Stimulated activated naive CD8-positive, alpha-beta T cell treated with anti-CD3 and anti-CD28 coated beads, Interleukin-15, amount 100 ng/mL, for 72 hours (primary cell): ENCODE measurements at regions not wholly inside any gene's neighbourhood (a gene's known extent, or its start where the extent isn't known, plus 50 kb on each side); places are given as distances from the start of the nearest gene placed in this dataset.

Experiments used
- ATAC-seq: fragments of 150-1000 bp; cut with Tn5 transposase; 2 replicates; pipeline ENCODE4 v1.10.0; 2021; ENCODE audit warnings: mild to moderate bottlenecking, moderate library complexity
- DNase-seq, 2 donors: peaks; one replicate each; pipeline ENCODE4 v3.0.0; 2021 to 2022
- H3K27ac Mint-ChIP-seq, 2 donors: one replicate each; pipeline ENCODE4 v1.8.0; 2022; ENCODE audit warnings: mild to moderate bottlenecking in 2 of 2, mixed read lengths in 2 of 2, moderate library complexity in 2 of 2
- H3K27me3 Mint-ChIP-seq: one replicate; pipeline ENCODE4 v1.8.0; 2022; ENCODE audit warnings: mixed read lengths
- H3K4me1 Mint-ChIP-seq: one replicate; pipeline ENCODE4 v1.8.0; 2022; ENCODE audit warnings: mild to moderate bottlenecking, mixed read lengths
- H3K4me3 Mint-ChIP-seq, 2 donors: one replicate each; pipeline ENCODE4 v1.8.0; 2022; ENCODE audit warnings: mild to moderate bottlenecking in 2 of 2, mixed read lengths in 2 of 2, moderate library complexity in 1 of 2
- H3K9me3 Mint-ChIP-seq, 2 donors: one replicate each; pipeline ENCODE4 v1.8.0; 2022; ENCODE audit warnings: mixed read lengths in 2 of 2

DNA sequence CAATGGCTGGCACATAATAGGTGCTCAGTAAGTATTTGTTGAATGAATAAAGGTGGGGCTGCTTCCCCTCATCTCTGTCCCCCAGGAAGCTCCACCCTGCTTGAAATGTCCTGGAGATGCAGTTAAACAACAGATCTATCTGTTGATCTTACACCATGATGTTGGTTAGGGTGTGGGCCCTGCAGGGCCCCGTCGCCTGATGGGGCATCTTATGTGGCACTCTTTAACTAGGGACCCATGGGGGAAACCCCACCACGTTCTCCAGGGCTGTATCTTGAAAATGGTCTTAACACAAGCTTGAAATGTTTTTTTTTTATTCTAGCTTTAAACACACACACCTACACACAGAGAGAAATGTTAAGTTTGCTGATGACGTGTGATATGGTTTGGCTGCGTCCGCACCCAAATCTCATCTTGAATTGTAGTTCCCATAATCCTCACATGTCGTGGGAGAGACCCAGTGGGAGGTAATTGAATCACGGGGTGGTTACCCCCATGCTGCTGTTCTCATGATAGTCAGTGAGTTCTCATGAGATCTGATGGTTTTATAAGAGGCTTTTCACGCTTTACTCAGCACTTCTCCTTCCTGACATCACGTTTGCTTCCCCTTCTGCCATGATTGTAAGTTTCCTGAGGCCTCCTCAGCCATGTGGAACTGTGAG lies 741.7 kb downstream of the VRK1 start:
- Mint-ChIP-seq H3K4me1 (peaks cover 10% of the 10 kb centered on the region), H3K4me3 (no peak overlapping the region), H3K27ac (peak overlapping the region in 1 of 2 donors; percentile 20), H3K9me3 (peaks cover 0 to 1% of the 10 kb centered on the region in 2 donors), H3K27me3 (no peaks in the 10 kb centered on the region)
- DNase-seq (no peak), ATAC-seq (no peak)

GRCh38 chr14:97539411-97539795 lies 742.2 kb downstream of the VRK1 start:
- no peak overlapping the region for H3K27ac Mint-ChIP-seq
- no peaks in the 10 kb centered on the region for H3K9me3 Mint-ChIP-seq
- DNase-seq, result no peak
- no peaks in the 10 kb centered on the region for H3K27me3 Mint-ChIP-seq
- peaks cover 14% of the 10 kb centered on the region for H3K4me1 Mint-ChIP-seq
- no peak for ATAC-seq
- no peak overlapping the region for H3K4me3 Mint-ChIP-seq

GRCh38 chr14:97539884-97540283 lies 742.7 kb downstream of the VRK1 start:
- H3K9me3 Mint-ChIP-seq, result no peaks in the 10 kb centered on the region
- H3K27ac Mint-ChIP-seq, result no peak overlapping the region
- H3K27me3 Mint-ChIP-seq, result no peaks in the 10 kb centered on the region
- ATAC-seq, result no peak
- peaks cover 14% of the 10 kb centered on the region for H3K4me1 Mint-ChIP-seq
- H3K4me3 Mint-ChIP-seq, result no peak overlapping the region
- DNase-seq, result no peak

DNA sequence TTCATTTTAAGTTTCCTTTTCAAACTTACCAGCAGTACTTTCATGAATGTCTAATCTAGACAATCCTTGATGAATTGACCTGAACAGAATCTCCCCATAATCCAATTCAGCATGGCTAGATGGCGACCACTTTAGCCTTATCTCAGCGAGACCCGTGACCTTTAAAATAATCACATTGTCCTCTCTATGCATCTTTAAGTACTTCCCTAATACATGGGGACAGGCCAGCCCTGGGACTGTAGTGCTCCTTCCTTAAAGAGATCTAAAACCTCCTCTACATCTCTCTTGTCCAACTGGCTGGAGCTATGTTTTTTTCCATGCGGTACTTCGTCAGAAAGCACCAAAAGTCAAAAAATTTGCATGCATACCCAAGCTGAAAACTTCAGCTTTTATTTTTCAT lies 746.0 kb downstream of the VRK1 start:
- no peak overlapping the region for H3K4me3 Mint-ChIP-seq
- no peak for DNase-seq
- H3K9me3 Mint-ChIP-seq, result no peaks in the 10 kb centered on the region
- H3K4me1 Mint-ChIP-seq, result peaks cover 14% of the 10 kb centered on the region
- H3K27ac Mint-ChIP-seq, result no peak overlapping the region
- H3K27me3 Mint-ChIP-seq, result no peaks in the 10 kb centered on the region
- ATAC-seq, result no peak

DNA sequence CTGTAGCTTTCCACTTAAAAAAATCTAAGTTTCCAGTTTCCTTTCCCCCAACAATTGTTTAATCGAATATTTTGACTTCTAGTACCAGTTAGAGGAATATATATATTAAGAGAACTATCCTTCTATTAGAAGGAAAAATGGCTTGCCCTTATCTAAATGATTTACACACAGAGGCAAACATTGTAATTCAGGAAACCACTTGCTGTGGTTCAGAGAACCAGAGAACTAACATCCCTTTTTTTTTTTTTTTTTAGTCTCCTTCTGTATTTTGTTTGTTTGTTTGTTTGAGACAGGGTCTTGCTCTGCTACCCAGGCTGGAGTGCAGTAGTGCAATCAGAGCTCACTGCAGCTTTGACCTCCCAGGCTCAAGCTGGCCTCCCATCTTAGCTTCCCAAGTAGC lies 746.6 kb downstream of the VRK1 start:
- no peaks in the 10 kb centered on the region for H3K9me3 Mint-ChIP-seq
- H3K27ac Mint-ChIP-seq, result peak overlapping the region in 1 of 2 donors; percentile 46
- DNase-seq (no peak), ATAC-seq (no peak)
- H3K27me3 Mint-ChIP-seq, result no peaks in the 10 kb centered on the region
- H3K4me1 Mint-ChIP-seq, result peaks cover 14% of the 10 kb centered on the region
- no peak overlapping the region for H3K4me3 Mint-ChIP-seq

DNA sequence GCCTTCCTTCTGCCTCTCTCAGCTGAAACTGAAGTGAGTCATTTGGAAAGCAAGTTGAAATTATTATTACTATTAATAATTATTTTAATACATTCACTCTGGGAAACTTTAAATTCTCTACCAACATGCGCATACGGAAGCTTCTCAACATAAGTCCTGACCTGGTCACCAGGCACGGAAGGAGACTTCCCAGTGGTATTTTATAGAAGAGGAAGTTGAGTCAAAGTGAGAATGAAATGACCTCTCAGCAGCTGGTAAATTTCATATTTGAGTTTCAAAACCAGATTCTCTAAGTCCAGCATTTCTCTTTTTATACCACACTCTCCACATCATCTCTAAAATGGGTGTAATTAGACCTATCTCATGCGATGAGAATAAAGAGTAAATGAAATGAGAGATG lies 747.4 kb downstream of the VRK1 start:
- no peak for ATAC-seq
- no peak overlapping the region for H3K4me3 Mint-ChIP-seq
- DNase-seq, result no peak
- H3K9me3 Mint-ChIP-seq, result no peaks in the 10 kb centered on the region
- H3K27ac Mint-ChIP-seq, result no peak overlapping the region
- H3K4me1 Mint-ChIP-seq, result peaks cover 14% of the 10 kb centered on the region
- no peaks in the 10 kb centered on the region for H3K27me3 Mint-ChIP-seq

- peaks cover 14% of the 10 kb centered on the region for H3K4me1 Mint-ChIP-seq
- DNase-seq (no peak), ATAC-seq (no peak)
- H3K4me3 Mint-ChIP-seq, result no peak overlapping the region
- no peaks in the 10 kb centered on the region for H3K9me3 Mint-ChIP-seq
- H3K27me3 Mint-ChIP-seq, result no peaks in the 10 kb centered on the region
- H3K27ac Mint-ChIP-seq, result no peak overlapping the region
These were observed 749.5 kb downstream of the VRK1 start for GRCh38 chr14:97546491-97547230.

GRCh38 chr14:97550463-97550862 lies 753.3 kb downstream of the VRK1 start:
- no peak for DNase-seq
- Mint-ChIP-seq H3K4me1 (no peaks in the 10 kb centered on the region), H3K9me3 (no peaks in the 10 kb centered on the region), H3K27me3 (no peaks in the 10 kb centered on the region), H3K27ac (no peak overlapping the region), H3K4me3 (no peak overlapping the region)
- no peak for ATAC-seq

- H3K4me3 Mint-ChIP-seq, result no peak overlapping the region
- H3K4me1 Mint-ChIP-seq, result no peaks in the 10 kb centered on the region
- H3K27me3 Mint-ChIP-seq, result no peaks in the 10 kb centered on the region
- H3K27ac Mint-ChIP-seq, result peak overlapping the region in 1 of 2 donors; percentile 13
- DNase-seq (no peak), ATAC-seq (no peak)
- H3K9me3 Mint-ChIP-seq, result peaks cover 9 to 10% of the 10 kb centered on the region in 2 donors
These were observed 757.4 kb downstream of the VRK1 start for GRCh38 chr14:97554597-97554996.

GRCh38 chr14:97564334-97564733 lies 767.2 kb downstream of the VRK1 start:
- peaks cover 18 to 21% of the 10 kb centered on the region in 2 donors for H3K9me3 Mint-ChIP-seq
- no peak overlapping the region for H3K4me3 Mint-ChIP-seq

DNA sequence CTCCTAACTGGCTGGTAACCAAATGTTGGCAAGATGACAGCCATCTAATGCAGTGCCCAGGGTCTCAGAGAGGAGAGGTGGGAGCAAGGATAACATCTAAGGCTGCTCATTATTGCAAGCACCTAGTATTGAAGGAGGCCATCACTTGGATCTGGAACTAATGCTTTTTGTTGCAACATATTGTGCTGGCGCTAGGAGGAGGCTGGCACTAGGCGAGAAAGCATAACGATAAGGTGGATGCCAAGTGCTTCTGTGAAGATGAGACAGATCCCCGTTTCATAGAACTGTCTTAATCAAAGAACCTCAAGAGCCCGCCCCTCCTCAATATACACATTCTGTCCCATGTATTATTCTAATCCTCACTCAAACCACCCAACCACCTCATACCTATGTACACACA lies 774.0 kb downstream of the VRK1 start:
- no peaks in the 10 kb centered on the region for H3K27me3 Mint-ChIP-seq
- H3K27ac Mint-ChIP-seq, result no peak overlapping the region
- peaks cover 11 to 13% of the 10 kb centered on the region in 2 donors for H3K9me3 Mint-ChIP-seq
- no peak for DNase-seq
- H3K4me1 Mint-ChIP-seq, result no peaks in the 10 kb centered on the region
- no peak overlapping the region for H3K4me3 Mint-ChIP-seq
- no peak for ATAC-seq

More at GRCh38 chr14:97564334-97564733, 767.2 kb downstream of the VRK1 start:
- DNase-seq (no peak), ATAC-seq (no peak)
- no peaks in the 10 kb centered on the region for H3K27me3 Mint-ChIP-seq
- H3K27ac Mint-ChIP-seq, result no peak overlapping the region
- H3K4me1 Mint-ChIP-seq, result no peaks in the 10 kb centered on the region

DNA sequence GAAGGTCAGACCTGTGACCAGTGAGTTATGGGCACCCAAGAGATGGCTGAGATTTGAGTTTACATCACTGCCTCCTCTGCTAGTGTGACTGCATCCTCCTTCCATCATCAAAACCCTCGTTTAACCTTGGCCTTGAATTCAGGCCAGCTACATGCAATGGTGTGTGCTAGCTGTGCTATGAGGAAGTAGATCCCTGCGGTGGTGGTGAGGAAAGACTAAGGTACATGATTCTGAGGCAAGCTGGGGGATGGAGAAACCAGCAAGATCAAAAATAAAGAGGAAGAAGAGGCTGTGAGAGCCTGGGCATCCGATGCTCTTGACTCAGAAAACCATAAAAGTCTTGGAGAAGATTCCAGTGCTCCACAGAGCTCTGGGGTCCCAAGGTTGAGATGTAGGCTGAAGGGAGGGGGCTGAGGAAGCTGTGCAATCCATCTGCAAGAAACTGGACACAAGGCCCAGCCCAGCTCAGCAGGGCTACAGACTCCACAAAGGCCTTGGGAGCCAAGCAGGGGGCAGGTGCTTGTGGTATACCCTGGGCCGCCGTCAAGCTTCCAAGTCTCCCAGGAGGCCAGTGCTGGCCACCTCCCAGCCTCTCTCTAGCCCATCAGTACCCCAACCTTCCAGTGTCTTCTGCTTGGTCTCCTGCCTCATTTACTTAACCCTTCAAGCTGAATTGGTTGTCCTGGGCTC lies 774.8 kb downstream of the VRK1 start:
- H3K4me1 Mint-ChIP-seq, result no peaks in the 10 kb centered on the region
- H3K9me3 Mint-ChIP-seq, result peaks cover 11 to 13% of the 10 kb centered on the region in 2 donors
- H3K27me3 Mint-ChIP-seq, result no peaks in the 10 kb centered on the region
- ATAC-seq, result no peak
- H3K4me3 Mint-ChIP-seq, result no peak overlapping the region
- no peak for DNase-seq
- H3K27ac Mint-ChIP-seq, result no peak overlapping the region

- Mint-ChIP-seq H3K4me1 (no peaks in the 10 kb centered on the region), H3K9me3 (peaks cover 11 to 13% of the 10 kb centered on the region in 2 donors), H3K4me3 (no peak overlapping the region), H3K27ac (peak overlapping the region in 1 of 2 donors; percentile 19), H3K27me3 (no peaks in the 10 kb centered on the region)
- DNase-seq, result no peak
- no peak for ATAC-seq
These were observed 775.6 kb downstream of the VRK1 start for GRCh38 chr14:97572583-97573458.

- no peak for ATAC-seq
- Mint-ChIP-seq H3K9me3 (peaks cover 11 to 13% of the 10 kb centered on the region in 2 donors), H3K4me3 (no peak overlapping the region), H3K27ac (no peak overlapping the region), H3K27me3 (no peaks in the 10 kb centered on the region), H3K4me1 (no peaks in the 10 kb centered on the region)
- DNase-seq, result no peak
These were observed 778.5 kb downstream of the VRK1 start for GRCh38 chr14:97575677-97576076.

- Mint-ChIP-seq H3K9me3 (peaks cover 8 to 11% of the 10 kb centered on the region in 2 donors), H3K27me3 (no peaks in the 10 kb centered on the region), H3K4me3 (no peak overlapping the region), H3K27ac (no peak overlapping the region), H3K4me1 (no peaks in the 10 kb centered on the region)
- ATAC-seq (no peak), DNase-seq (no peak)
These were observed 781.9 kb downstream of the VRK1 start for GRCh38 chr14:97578982-97579548.
